ENCODE measurements at regions not wholly inside any gene's neighbourhood (a gene's known extent, or its start where the extent isn't known, plus 50 kb on each side); places are given as distances from the start of the nearest gene placed in this dataset.
"Not testable (repeated sequence)": the region's sequence is repeated elsewhere in the genome, so short reads cannot be mapped to it uniquely, and the experiment has no call there.

DNA sequence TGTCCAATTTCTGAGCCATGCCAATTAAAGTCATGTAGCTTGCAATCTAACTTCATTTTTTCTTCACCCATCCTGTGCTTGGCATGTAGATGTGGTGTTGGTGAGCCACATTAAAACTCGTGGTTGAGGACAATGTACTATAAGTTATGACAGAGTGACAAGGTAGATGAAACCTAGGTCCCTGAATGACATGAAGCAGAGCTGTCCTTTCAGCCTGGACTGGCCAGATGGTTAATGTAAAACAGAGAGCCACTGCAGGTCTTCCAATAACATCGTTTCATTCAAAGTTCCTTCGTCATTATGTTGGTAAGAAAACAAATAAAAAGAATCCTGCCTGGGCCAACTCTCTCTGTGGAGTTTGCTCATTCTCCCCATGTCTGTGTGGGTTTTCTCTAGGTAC, 856.5 kb upstream of the SEMA6A start:
- DNase-seq (ENCODE audit: low read depth) = no peak

DNA sequence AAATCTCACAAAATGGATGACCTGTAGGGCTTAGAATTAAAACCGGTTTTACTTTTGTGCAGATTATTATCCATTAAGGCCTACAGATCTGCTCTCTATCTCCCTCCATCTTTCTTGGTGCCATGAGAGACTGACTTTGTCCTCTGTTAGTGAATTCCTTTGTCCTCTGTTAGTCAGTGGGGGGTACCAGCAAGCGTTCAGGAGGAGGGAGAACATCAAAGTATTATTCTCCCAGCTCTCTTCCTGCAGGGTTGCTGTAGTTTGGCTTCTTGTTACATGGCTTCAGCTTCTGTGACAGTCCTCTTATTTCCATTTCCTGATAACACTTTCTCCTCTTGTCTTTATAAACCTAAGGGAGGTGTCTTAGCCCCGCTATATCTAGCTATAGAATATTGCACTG, 850.5 kb upstream of the SEMA6A start:
- DNase-seq (ENCODE audit: low read depth) = no peak

DNA sequence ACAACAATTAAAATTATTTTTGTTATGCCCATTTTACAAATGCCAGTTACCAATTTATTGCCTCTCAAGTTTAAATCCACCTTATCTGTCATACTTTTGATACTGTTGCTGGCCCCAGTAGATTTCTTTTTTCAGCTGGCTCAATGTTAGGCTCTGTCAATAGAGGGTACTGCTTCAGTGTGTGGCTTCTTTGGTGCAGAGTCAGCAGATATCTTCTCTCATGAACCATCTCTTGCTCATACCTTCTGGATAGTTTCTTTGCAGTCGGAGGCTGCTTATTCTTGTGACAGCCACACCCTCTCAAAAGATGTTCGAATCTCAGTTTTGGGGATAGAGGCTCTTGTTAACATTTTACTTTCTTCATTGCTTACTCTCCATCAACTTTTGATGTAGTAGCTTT, 849.9 kb upstream of the SEMA6A start:
- DNase-seq (ENCODE audit: low read depth) = no peak

DNA sequence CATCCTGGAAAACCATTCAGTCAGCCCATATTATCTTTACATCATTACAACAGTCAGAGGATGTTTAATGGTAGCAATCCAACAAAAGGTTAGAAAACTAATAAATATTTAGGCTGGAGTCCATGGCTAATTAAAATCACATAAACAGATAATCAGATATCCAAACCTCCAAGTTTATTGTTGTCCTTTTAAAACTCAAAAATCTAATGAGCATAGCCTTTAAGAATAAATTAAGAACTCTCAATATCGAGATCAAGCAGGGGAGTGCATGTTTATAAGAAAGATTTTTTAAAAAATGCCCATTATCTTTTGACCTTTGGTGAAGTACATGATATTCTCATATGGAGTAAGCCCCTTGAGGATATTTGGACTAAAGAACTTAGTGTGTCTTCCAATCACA, 842.9 kb upstream of the SEMA6A start:
- DNase-seq (ENCODE audit: low read depth) = no peak

DNA sequence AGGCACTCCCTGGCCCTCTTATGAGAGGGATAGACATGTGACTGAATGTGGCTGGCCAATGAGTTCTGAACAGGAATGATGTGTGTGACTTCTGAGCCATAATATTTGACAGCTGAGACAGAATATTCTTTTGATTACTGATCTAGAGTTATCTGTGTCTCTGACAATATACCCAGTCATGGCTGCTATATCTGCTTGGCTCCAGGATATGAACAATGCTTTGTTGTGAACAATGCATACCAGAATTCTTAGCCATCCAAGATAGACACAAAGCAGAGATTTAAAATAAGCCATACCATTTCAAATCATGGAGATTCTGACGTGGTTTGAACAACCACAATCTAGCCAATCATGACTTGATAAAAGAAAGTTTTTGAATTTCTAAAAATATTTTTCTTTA, 840.3 kb upstream of the SEMA6A start:
- DNase-seq (ENCODE audit: low read depth) = no peak

DNA sequence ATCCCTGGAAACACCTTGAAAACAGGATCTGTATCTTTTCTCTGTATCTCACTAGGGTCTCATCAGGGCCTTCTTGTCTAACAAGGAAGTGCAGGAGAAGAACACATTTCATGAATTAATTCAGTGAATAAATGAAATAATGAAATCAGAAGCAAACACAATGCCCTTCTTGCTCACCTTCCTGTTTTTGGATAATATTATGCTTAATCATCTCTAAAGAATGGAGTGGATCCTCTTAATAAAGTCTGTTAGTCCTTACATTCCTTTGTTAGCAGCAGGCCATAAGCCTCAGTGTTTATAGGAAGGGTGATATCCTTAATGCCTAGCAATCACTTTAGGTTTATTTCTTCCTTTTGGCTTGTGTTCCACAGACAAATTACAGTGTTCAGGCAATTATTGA, 837.1 kb upstream of the SEMA6A start:
- DNase-seq (ENCODE audit: low read depth) = no peak

DNA sequence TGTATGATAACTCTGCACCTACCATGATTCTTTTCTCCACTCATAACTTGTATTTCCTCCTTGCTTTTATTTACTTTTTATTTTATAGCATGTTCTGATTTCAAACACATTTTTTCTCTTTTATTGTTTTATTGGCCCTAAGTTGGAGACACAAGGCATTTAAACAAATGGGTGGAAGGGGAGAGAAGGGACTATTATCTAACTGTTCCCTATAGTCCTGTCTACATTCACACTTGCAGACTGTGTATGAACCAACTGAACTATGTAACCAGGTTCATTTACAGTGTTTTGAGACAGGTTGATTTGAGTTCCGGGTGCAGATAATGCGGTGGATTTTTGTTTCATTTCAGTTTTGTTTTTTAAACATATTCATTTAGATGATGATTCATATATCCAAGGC, 830.6 kb upstream of the SEMA6A start:
- DNase-seq (ENCODE audit: low read depth) = no peak

DNA sequence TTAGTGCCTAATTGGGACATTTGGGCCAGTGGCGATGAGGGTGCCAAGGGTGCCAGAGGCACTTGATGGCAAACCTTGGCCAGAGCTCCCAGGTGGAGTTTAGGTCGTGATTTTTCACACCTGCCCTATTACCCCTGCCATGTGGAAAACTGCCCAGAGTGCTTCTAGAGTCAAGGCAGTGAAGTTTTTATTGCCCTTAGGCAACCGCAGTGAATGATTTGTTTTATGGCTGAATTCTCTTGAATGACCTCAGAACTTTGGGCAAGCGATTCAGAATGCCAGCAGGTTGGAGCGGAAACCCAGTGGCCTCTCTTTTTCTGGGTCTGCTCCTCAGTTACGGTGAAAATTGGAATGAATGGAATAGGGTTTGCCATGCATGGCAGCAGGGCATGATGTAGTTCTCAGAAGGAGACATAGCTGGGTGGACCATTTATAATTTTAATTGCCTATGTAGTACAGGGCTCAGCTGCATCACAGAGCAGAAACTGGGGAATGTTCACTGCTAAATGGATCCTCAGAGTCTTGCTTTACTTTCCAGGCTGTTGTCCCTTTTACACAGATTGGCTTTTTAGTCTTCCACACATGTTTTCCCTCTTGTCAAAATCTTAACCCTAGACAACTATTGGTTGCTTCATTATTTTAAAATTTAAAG, 820.0 kb upstream of the SEMA6A start:
- DNase-seq (ENCODE audit: low read depth) = no peak

DNA sequence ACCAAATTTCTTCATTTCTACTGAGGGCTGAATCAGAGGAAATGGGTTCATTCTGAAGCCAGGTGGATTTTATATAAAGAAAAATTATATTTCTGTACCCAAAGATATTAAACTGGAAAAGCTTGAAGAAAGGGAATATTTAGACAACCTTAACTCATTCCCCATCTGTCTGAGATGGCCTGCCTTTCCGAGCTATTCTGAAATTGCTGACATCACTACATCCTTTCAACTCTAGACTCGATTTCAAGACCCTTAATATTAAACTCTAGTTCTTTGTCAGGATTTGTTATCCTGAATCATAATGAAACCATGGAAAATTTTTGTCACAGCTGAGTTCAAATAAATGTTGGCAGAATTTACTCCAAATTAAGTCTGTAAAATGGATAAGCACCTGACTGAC, 818.5 kb upstream of the SEMA6A start:
- DNase-seq (ENCODE audit: low read depth) = no peak

DNA sequence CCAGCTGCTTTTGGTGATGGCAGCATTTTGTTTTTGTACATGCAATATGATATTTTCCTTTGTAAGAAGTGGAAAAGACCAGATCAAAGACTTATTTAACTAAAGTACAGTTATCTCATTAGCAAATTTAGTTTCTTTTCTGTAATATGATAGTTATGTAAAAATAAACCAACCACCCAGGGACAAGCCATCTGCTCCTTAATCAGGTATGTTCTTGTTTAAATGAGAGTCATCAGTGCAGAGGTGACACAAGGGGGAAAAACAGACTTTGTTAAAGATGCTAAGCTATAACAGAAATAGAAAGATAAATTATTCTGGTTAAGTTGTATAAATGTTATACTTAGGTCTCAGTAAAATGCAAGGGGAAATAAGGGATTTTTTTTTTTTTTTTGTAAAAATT, 805.7 kb upstream of the SEMA6A start:
- no peak for DNase-seq (ENCODE audit: low read depth)

DNA sequence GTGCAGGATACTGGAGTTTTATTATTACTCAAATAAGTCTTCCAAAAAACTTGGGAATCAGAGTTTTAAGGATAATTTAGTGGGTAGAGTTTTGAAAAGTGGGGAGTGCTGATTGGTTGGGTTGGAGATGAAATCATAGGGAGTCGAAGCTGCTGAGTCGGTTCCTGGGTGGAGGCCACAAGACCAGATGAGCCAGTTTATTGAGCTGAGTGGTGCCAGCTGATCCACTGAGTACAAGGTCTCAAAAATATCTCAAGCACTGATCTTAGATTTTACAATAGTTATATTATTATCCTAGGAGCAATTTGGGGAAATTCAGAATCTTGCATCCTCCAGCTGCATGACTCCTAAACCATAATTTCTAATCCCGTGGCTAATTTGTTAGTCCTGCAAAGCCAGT, 804.9 kb upstream of the SEMA6A start:
- DNase-seq (ENCODE audit: low read depth) = no peak

DNA sequence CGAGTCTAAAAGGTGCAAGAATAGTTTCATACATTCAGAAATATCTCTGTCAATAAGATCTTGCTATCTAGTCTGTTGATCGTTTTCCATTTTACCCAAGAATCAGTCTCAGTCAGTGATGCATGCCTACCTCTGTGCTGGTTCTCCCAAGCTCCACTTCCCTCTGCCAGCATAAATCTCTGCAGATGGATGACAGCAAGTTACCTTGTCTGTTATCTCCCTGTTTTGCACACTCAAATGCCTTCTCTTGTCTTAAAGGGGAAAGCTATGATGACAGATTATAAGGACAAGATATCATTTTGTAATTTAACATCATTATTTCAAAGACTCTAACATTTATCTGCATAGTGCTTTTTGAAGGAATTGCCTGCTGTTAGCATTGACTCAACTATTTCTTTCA, 802.1 kb upstream of the SEMA6A start:
- DNase-seq (ENCODE audit: low read depth) = no peak

DNA sequence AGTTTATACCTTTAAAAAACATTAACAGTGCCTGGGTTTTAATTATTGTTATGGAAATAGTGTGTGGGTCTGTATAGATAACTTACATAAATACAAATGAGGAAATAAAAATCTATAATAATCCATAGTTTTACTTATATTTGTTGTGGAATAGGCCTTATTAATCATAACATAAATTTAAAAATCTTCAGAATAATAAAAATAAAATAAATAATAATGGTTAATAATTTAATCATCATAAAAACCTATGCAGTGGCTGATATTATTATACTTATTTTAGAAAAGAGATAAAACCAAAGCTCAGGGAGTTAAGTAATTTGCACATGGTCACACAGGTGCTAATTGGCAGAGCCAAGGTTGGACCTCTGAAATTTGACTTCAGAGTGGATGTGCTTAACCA, 785.3 kb upstream of the SEMA6A start:
- DNase-seq (ENCODE audit: low read depth) = no peak

DNA sequence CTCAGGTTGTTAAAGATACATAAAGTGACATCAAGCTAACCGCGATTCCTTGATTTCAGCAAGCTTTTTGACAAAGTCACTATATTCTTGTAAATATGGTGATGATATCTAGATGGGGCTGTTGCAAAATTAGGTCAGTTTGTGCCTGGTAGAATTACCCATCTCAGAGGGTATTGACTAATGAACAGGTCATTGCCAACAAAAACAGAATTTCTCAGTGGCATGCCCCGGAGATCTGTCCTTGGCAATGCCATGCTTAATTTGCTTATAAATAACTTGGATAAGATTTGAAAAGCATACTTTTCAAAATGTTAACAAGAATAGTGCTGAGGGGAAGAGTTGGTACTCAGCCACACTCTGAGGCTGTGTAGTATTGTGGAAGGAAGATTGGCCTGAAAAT, 783.3 kb upstream of the SEMA6A start:
- no peak for DNase-seq (ENCODE audit: low read depth)

DNA sequence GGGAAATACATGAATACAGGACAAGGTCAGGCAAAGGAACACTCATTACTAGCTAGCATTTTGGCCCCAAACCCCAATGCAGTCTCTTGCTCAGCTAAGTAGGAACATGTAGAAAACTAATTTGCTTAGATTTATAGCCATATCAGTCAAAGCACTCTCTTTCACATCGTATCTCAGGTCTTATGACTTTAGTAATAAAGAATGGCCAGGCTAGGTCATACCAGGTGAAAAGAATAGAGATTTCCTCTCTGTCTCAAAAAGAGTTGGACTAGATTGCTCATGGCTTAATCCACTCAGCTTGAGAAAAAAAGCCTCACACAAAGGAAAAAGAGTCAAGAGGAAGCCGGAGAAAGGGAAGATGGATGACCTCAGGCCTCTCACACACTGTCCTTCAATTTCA, 772.7 kb upstream of the SEMA6A start:
- no peak for DNase-seq (ENCODE audit: low read depth)

DNA sequence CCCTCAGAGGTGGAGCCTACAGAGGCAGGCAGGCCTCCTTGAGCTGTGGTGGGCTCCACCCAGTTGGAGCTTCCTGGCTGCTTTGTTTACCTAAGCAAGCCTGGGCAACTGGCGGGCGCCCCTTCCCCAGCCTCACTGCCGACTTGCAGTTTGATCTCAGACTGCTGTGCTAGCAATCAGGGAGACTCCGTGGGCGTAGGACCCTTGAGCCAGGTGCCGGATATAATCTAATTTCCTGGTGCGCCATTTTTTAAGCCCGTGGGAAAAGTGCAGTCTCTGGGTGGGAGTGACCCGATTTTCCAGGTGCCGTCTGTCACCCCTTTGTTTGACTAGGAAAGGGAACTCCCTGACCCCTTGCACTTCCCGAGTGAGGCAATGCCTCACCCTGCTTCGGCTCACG, 769.1 kb upstream of the SEMA6A start:
- DNase-seq (ENCODE audit: low read depth) = not testable (repeated sequence)

DNA sequence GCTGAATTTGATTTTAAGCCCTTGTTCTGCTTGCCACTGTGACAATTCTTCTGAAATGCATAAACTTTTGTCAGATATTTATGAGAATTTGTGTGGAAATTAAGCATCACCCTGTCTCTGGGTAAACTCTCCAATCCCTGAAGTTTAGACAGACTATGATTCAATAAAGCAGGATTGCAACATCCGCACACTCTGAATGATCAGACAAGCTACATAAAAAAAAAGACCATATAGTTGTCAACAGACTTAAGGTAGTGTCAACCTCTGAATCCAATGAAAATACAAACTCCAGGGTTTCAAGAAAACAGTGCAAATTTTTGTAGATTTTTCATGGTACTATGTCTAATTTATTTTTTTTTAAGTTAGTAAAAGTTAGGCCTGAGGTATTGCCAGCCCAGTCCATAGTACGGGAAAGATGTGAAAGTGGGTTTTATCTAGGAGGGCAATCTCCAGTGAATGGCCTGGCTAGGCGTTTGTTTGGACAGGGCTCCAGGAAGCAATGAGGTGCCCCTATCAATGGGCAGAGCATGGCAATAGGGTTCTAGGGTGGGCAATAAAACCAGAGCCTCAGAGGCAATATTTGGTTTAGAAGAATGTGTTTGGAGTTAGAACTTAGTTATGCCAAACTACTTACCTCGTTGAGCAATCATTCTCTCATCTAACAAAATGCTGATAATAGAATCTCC, 762.6 kb upstream of the SEMA6A start:
- DNase-seq (ENCODE audit: low read depth) = no peak

DNA sequence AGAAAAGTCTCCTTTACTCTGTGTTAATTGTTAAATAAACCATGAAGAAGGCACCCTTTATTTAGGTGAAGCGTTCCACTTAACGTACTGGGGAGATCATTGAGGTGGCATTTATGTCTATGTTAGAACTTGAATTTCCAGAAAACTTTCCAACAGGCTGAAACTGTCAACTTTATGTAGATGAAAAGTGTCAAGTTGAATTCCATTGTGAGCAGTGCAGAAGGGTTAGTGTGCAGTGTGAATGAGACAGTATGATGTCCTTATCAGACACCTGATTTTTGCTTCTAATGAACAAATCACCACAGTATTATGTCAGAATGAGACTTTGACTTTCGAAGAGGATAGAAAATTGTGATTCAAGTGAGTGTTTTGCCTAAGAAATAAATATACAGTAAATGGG, 761.6 kb upstream of the SEMA6A start:
- DNase-seq (ENCODE audit: low read depth) = no peak

DNA sequence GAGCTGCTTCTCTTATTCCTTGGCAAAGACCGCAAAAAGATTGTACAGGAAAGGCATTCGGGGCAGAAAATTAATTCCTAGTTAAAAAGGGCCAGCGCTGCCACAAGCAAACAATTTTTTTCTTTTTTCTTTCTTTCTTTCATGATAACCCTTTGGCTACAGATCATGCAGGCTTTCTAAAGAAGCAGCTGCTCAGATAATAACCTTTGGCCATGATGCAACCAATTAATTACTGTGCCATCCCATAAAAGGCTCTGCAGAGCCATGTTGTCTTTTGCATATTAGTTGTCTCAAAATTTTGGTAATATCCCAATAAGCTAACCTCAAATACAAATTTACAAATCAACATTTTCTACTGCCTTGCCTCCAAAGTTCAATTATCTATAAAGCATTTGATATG, 758.4 kb upstream of the SEMA6A start:
- no peak for DNase-seq (ENCODE audit: low read depth)

DNA sequence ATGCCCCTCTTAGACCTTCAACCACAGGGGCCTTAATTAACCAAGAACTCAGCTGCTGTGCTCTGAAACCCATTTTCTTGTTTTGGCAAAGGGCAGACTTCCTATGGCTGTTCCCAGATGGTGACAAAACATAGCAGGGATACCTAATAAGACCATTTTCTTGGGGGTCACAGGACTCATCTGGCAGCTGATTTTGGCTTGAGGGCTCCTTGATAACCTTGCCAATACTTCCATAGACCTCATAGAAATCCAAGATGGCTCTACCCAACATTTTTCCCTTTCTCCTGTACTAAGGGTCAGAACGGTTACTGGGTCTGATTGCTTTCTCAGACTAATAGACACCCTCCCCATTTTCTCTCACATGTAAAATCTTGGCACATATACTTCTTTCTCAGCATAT, 757.7 kb upstream of the SEMA6A start:
- no peak for DNase-seq (ENCODE audit: low read depth)

DNA sequence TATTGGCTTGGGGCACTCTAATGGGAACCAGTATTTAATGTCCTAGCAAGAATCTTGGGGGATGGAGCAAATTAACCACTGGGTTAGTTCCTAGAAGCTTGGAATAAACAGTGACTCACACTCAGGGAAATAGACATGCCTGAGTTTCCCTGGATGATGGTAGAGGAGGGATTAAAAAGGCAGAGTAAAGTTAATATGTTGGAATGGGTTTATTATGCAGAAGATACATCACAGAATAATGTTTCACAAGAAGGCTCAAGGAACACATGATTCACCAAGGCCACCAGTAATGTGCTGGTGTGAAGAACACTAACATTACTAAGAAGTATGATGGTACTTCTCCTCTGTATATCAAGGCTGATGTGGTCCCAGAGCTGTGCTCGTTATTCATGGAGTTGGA, 752.9 kb upstream of the SEMA6A start:
- no peak for DNase-seq (ENCODE audit: low read depth)

DNA sequence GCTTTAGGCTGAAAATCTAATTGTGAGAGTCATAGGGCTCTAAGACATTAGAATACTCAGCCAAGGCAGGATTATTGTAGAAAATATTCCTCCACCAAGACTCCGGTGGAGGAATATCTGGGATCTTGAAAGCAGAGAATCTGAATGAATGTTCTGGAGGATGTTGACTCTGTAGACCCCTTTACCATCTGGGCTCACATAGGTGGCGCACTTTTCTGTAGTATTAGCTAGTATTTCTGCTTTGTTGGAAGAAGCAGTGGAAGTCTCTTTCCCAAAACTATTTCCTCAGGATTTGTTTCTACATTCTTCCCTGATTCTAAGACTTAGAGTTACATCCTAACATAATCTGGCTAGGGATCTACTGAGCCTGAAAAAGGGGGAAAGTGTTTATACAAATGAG, 752.4 kb upstream of the SEMA6A start:
- DNase-seq (ENCODE audit: low read depth) = no peak

DNA sequence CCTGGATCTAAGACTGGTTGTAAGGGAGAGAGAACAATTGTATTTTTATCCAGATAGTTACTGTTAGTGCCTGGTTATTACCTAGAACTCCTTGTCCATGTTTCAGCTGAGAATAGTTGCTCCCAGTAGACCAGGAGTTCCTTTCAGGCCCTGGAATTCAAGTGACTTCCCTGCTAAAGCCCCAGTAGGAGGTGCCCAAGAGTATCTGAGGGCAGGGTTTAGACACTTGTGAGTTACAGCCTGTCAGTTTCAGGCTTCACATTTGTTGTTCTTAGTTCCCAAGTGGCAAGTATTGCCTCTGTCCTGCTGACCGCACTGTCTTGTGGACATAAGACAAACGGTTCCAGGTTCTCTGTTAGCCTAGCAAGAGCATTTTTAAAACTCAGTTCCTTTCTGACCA, 743.9 kb upstream of the SEMA6A start:
- no peak for DNase-seq (ENCODE audit: low read depth)

DNA sequence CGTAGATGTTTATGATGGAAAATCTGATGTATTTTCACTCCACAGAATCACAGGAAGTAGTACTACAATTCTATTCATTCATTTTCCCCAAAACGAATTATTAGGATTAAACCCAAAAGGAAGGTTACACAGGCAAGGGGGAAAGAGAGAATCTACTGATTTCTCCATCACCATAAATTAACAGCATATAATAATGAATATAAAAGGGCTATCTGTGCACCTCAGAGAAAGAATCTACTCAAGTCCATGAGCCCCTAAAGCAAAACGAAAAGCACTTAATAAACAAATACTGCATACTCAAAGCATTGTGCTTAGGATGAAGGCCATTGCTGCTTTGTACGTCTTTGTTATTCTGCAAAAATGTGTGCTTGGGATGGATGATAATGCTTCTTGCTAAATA, 740.5 kb upstream of the SEMA6A start:
- no peak for DNase-seq (ENCODE audit: low read depth)

Measured in stimulated activated CD4-positive, alpha-beta T cell treated with anti-CD3 and anti-CD28 coated beads, Interleukin-2, amount 100 ng/mL, for 4 hours (primary cell).